ENCODE measurements at regions not wholly inside any gene's neighbourhood (a gene's known extent, or its start where the extent isn't known, plus 50 kb on each side); places are given as distances from the start of the nearest gene placed in this dataset.
"Not testable (repeated sequence)": the region's sequence is repeated elsewhere in the genome, so short reads cannot be mapped to it uniquely, and the experiment has no call there.

DNA sequence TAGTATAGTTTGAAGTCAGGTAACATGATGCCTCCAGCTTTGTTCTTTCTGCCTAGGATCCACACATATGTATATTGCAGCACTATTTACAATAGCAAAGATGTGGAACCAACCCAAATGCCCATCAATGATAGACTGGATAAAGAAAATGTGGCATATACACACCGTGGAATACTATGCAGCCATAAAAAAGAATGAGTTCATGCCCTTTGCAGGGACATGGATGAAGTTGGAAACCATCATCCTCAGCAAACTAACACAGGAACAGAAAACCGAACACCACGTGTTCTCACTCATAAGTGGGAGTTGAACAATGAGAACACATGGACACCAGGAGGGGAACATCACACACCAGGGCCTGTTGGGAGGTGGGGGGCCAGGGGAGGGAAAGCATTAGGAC, 1111.5 kb downstream of the BRD1 start:
- not testable (repeated sequence) for TF ChIP-seq POLR2A (IDR thresholded peaks at IDR 0.05)
- TF ChIP-seq, protein P1, sequence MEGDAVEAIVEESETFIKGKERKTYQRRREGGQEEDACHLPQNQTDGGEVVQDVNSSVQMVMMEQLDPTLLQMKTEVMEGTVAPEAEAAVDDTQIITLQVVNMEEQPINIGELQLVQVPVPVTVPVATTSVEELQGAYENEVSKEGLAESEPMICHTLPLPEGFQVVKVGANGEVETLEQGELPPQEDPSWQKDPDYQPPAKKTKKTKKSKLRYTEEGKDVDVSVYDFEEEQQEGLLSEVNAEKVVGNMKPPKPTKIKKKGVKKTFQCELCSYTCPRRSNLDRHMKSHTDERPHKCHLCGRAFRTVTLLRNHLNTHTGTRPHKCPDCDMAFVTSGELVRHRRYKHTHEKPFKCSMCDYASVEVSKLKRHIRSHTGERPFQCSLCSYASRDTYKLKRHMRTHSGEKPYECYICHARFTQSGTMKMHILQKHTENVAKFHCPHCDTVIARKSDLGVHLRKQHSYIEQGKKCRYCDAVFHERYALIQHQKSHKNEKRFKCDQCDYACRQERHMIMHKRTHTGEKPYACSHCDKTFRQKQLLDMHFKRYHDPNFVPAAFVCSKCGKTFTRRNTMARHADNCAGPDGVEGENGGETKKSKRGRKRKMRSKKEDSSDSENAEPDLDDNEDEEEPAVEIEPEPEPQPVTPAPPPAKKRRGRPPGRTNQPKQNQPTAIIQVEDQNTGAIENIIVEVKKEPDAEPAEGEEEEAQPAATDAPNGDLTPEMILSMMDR (IDR thresholded peaks at IDR 0.05), result not testable (repeated sequence)

All from esophagus squamous epithelium (tissue), 4 donors.